ENCODE measurements at regions not wholly inside any gene's neighbourhood (a gene's known extent, or its start where the extent isn't known, plus 50 kb on each side); places are given as distances from the start of the nearest gene placed in this dataset.

GRCh38 chr15:87660251-87661129 is 596.0 kb downstream of the NTRK3 start:
- H3K9me3 ChIP-seq (ENCODE audit: control insufficient read depth, insufficient read depth, low read length): peaks cover 6% of the 10 kb centered on the region; the same call in 1 of the 2 replicates
- ChIA-PET CTCF (interaction anchor here (0.6 kb wide), 1 partner anchor 315 kb away, joined by 3 read pairs; no protein-coding TSS in a partner anchor), POLR2A (ENCODE audit: unreplicated experiment) (no interaction called here)
- no peaks in the 10 kb centered on the region for H3K4me1 ChIP-seq (ENCODE audit: control insufficient read depth, insufficient read depth, low read length)
- H3K27me3 ChIP-seq (ENCODE audit: control insufficient read depth, insufficient read depth, low read length): no peaks in the 10 kb centered on the region
- H3K4ac ChIP-seq (ENCODE audit: low read depth, low read length): no peak overlapping the region
- no peak overlapping the region for H3K4me2 ChIP-seq (ENCODE audit: low read depth, low read length)
- H3K36me3 ChIP-seq (ENCODE audit: control insufficient read depth, insufficient read depth, low read length): no peaks in the 10 kb centered on the region
- no peak overlapping the region for H3K14ac ChIP-seq (replicated peaks; ENCODE audit: low read depth, low read length)
- H2BK5ac ChIP-seq (ENCODE audit: low read depth, low read length, poor library complexity, severe bottlenecking): no peak overlapping the region
- no peak overlapping the region for H2BK15ac ChIP-seq (ENCODE audit: low read depth, low read length)
- H4K20me1 ChIP-seq (ENCODE audit: insufficient read depth, low read length): no peaks in the 10 kb centered on the region
- intact Hi-C loops (cut with micrococcal nuclease): no loop called here
- no peak overlapping the region for H3K9ac ChIP-seq (ENCODE audit: low read depth, low read length)
- no peak overlapping the region for H2AFZ ChIP-seq (replicated peaks; ENCODE audit: low read length, poor library complexity)
- H3K56ac ChIP-seq (ENCODE audit: extremely low read depth, insufficient read depth, low read length): no peak overlapping the region
- in situ Hi-C loops (cut with MboI; ENCODE audit: low sequenced_read_pairs): no loop called here
- no peak overlapping the region for H2BK120ac ChIP-seq (ENCODE audit: low read depth, low read length)
- DNase-seq (no peak), ATAC-seq (ENCODE audit: low read depth) (no peak)
- no peaks in the 10 kb centered on the region for H3K79me1 ChIP-seq (ENCODE audit: low read depth in 1 of 2, low read length in 2 of 2)
- no TSS peak for BruUV-seq (replicated peaks)
- H4K5ac ChIP-seq (ENCODE audit: low read depth, low read length): no peak overlapping the region
- no peak overlapping the region for H4K8ac ChIP-seq (ENCODE audit: low read depth in 2 of 2, low read length in 2 of 2)
- H2AK9ac ChIP-seq (replicated peaks; ENCODE audit: low read depth, low read length, poor library complexity): no peak overlapping the region
- no peak overlapping the region for H3K23ac ChIP-seq (ENCODE audit: low read depth, low read length)
- no peak overlapping the region for H3K27ac ChIP-seq (ENCODE audit: insufficient read depth, low read length)
- dilution Hi-C loops (cut with HindIII; ENCODE audit: low sequenced_read_pairs, unreplicated experiment): no loop called here
- no peak overlapping the region for H3K18ac ChIP-seq (ENCODE audit: low read depth, low read length)
- no CpG with 5 or more reads among the region's 2 CpGs for WGBS, 2 experiments (ENCODE audit: extremely low coverage in 2 of 2, insufficient read length in 1 of 2)
- H3K4me3 ChIP-seq (ENCODE audit: insufficient read depth, low read depth, low read length): no peak overlapping the region
- no peak overlapping the region for H2AK5ac ChIP-seq (ENCODE audit: low read depth, low read length)
- H2BK20ac ChIP-seq (ENCODE audit: low read depth, low read length): no peak overlapping the region
- H4K91ac ChIP-seq (ENCODE audit: insufficient read depth, low read depth, low read length): no peak overlapping the region
- no peak for TF ChIP-seq RAD21 (IDR thresholded peaks at IDR 0.05; ENCODE audit: low read length)
- 0 out of 2 replicates have a peak, but pooled peaks have one; percentile 14 for TF ChIP-seq CTCF (conservative IDR thresholded peaks at IDR 0.05; ENCODE audit: low read depth, low read length)
- no peak for TF ChIP-seq MXI1 (IDR thresholded peaks at IDR 0.05; ENCODE audit: borderline replicate concordance, low read depth, low read length)
- no peak for TF ChIP-seq SMC3 (IDR thresholded peaks at IDR 0.05; ENCODE audit: low read depth, low read length)
- no peak for TF ChIP-seq USF2 (IDR thresholded peaks at IDR 0.05; ENCODE audit: low read depth, low read length)
- no peaks in the 10 kb centered on the region for H3K9me1 ChIP-seq (ENCODE audit: insufficient read depth, low read length)
